ENCODE measurements at regions not wholly inside any gene's neighbourhood (a gene's known extent, or its start where the extent isn't known, plus 50 kb on each side); places are given as distances from the start of the nearest gene placed in this dataset.

GRCh38 chr4:125507141-125507540 lies 192.4 kb downstream of the FAT4 start:
- TF ChIP-seq CHCHD3 (CRISPR knock-in tag; IDR thresholded peaks at IDR 0.05) (no peak), HMGXB4 (CRISPR knock-in tag; IDR thresholded peaks at IDR 0.05; ENCODE audit: borderline replicate concordance in 1 of 2, low read depth in 1 of 2) (no peak), CTCF (CRISPR knock-in tag; IDR thresholded peaks at IDR 0.05) (no peak), CBFB (CRISPR knock-in tag; IDR thresholded peaks at IDR 0.05) (no peak), ZSCAN20 (CRISPR knock-in tag; IDR thresholded peaks at IDR 0.05; ENCODE audit: borderline replicate concordance) (no peak), SIN3A (IDR thresholded peaks at IDR 0.05; ENCODE audit: borderline replicate concordance, low read depth, low read length) (no peak), NFIC (IDR thresholded peaks at IDR 0.05; ENCODE audit: low read length) (no peak), ELF3 (CRISPR knock-in tag; IDR thresholded peaks at IDR 0.05) (no peak), YY1 (IDR thresholded peaks at IDR 0.05; ENCODE audit: insufficient read depth, insufficient replicate concordance, low read depth, low read length) (no peak), EZH2 (conservative IDR thresholded peaks at IDR 0.05; ENCODE audit: low read depth, low read length) (no peak), USF2 (IDR thresholded peaks at IDR 0.05; ENCODE audit: low read depth, low read length) (no peak), USF2 (CRISPR knock-in tag; IDR thresholded peaks at IDR 0.05; ENCODE audit: borderline replicate concordance) (no peak)
